Activated T-helper 2 cell treated with anti-CD3 and anti-CD28 coated beads, Interferon-gamma antibody, Interleukin-2, Interleukin-4, amounts not matched to agents 10 μg/mL and 5 μg/mL and 100 μg/mL, durations not matched to agents 14 hours and 24 hours and 36 hours (primary cell): ENCODE measurements at regions not wholly inside any gene's neighbourhood (a gene's known extent, or its start where the extent isn't known, plus 50 kb on each side); places are given as distances from the start of the nearest gene placed in this dataset.
"Not testable (repeated sequence)": the region's sequence is repeated elsewhere in the genome, so short reads cannot be mapped to it uniquely, and the experiment has no call there.

Source experiments
- DNase-seq: peaks from one replicate; pipeline ENCODE4 v3.0.0; 2021; ENCODE audit warnings: low spot score
- H3K27ac Mint-ChIP-seq: one replicate; pipeline ENCODE4 v1.8.0; 2021; ENCODE audit warnings: mixed read lengths
- H3K27me3 Mint-ChIP-seq: one replicate; pipeline ENCODE4 v1.8.0; 2021; ENCODE audit warnings: low read depth, mixed read lengths
- H3K36me3 Mint-ChIP-seq: one replicate; pipeline ENCODE4 v1.8.0; 2021; ENCODE audit warnings: low read depth, mixed read lengths
- H3K4me1 Mint-ChIP-seq: one replicate; pipeline ENCODE4 v1.8.0; 2021; ENCODE audit warnings: low read depth, mixed read lengths
- H3K4me3 Mint-ChIP-seq: one replicate; pipeline ENCODE4 v1.8.0; 2021; ENCODE audit warnings: low read depth, mild to moderate bottlenecking, moderate library complexity, mixed read lengths
- H3K9me3 Mint-ChIP-seq: one replicate; pipeline ENCODE4 v1.8.0; 2021; ENCODE audit warnings: mixed read lengths
- intact Hi-C: fragments of 100-400 bp; cut with micrococcal nuclease; formaldehyde crosslinking; loops from one replicate; pipeline ENCODE4 v1.15.1; 2023

GRCh38 chr7:108845951-108846350 lies 276.3 kb downstream of the DNAJB9 start:
- Mint-ChIP-seq H3K4me3 (no peak overlapping the region), H3K27me3 (no peaks in the 10 kb centered on the region), H3K9me3 (no peaks in the 10 kb centered on the region), H3K36me3 (no peaks in the 10 kb centered on the region), H3K4me1 (no peaks in the 10 kb centered on the region), H3K27ac (no peak overlapping the region)
- no peak for DNase-seq
- intact Hi-C loops: no loop called here

- H3K4me1 Mint-ChIP-seq: no peaks in the 10 kb centered on the region
- DNase-seq: no peak
- no peak overlapping the region for H3K4me3 Mint-ChIP-seq
- intact Hi-C loops: no loop called here
- no peak overlapping the region for H3K27ac Mint-ChIP-seq
- no peaks in the 10 kb centered on the region for H3K27me3 Mint-ChIP-seq
- no peaks in the 10 kb centered on the region for H3K36me3 Mint-ChIP-seq
- no peaks in the 10 kb centered on the region for H3K9me3 Mint-ChIP-seq
These were observed 276.8 kb downstream of the DNAJB9 start for GRCh38 chr7:108846471-108846870.

- H3K27ac Mint-ChIP-seq: no peak overlapping the region
- H3K27me3 Mint-ChIP-seq: no peaks in the 10 kb centered on the region
- H3K9me3 Mint-ChIP-seq: no peaks in the 10 kb centered on the region
- no peaks in the 10 kb centered on the region for H3K36me3 Mint-ChIP-seq
- no peaks in the 10 kb centered on the region for H3K4me1 Mint-ChIP-seq
- no peak overlapping the region for H3K4me3 Mint-ChIP-seq
- no peak for DNase-seq
- intact Hi-C loops: no loop called here
These were observed 278.8 kb downstream of the DNAJB9 start for GRCh38 chr7:108848486-108848885.

GRCh38 chr7:108860615-108861014 lies 290.9 kb downstream of the DNAJB9 start:
- no peak for DNase-seq
- intact Hi-C loops: no loop called here
- Mint-ChIP-seq H3K27me3 (no peaks in the 10 kb centered on the region), H3K4me1 (no peaks in the 10 kb centered on the region), H3K27ac (no peak overlapping the region), H3K36me3 (no peaks in the 10 kb centered on the region), H3K4me3 (no peak overlapping the region), H3K9me3 (no peaks in the 10 kb centered on the region)

DNA sequence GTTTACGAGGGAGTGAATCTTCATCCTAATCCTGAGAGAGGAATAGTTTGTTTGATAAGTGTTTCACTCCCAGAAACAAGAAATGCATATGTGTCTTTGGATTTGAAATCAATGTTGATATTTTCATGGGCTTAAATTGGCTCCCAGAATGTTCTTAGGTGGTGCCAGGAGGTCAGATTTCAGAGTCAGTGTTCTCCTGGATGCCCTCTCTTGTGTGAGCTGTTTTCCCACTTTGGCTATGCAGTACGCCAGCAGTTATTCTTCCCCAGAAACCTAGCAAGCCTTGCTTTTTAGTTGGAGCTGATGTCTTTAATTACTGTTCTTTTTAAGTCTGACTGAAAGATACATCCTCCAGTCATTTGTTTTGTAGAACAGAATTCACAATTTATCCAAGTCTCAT lies 291.4 kb downstream of the DNAJB9 start:
- Mint-ChIP-seq H3K27ac (no peak overlapping the region), H3K4me1 (no peaks in the 10 kb centered on the region), H3K9me3 (no peaks in the 10 kb centered on the region), H3K27me3 (no peaks in the 10 kb centered on the region), H3K4me3 (no peak overlapping the region), H3K36me3 (no peaks in the 10 kb centered on the region)
- intact Hi-C loops: no loop called here
- no peak for DNase-seq

DNA sequence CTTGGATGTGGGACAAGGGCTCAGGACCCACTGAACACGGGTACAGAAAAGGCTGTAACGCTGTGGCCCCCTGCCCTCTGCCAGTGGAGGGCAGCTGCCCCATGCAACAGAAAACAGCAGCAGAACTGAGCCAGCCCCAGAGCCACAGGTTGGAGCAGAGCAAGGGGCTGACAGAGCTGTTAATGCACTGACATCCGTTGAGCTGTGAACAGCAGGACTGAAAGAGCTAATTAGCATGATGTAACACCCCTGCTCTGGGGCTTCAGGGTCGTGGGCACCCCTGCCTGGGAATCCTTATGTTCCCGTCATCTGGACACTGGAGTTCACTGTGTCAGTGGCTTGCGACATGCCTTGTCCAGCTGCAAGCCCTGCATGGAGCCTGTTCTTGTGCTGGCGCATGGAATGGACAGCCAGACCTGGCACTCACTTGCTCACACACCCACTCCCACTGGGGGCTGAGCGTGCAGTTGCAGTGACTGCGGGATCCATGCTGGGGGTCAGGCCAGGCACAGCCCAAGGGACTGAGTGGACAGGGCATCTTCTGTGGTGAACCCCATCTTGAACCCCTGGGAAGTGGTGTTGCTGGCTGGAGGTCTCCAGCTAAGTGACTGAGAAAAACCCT lies 293.7 kb downstream of the DNAJB9 start:
- intact Hi-C loops: no loop called here
- no peak for DNase-seq
- no peaks in the 10 kb centered on the region for H3K9me3 Mint-ChIP-seq
- no peaks in the 10 kb centered on the region for H3K4me1 Mint-ChIP-seq
- H3K36me3 Mint-ChIP-seq: no peaks in the 10 kb centered on the region
- H3K4me3 Mint-ChIP-seq: no peak overlapping the region
- no peak overlapping the region for H3K27ac Mint-ChIP-seq
- H3K27me3 Mint-ChIP-seq: no peaks in the 10 kb centered on the region

DNA sequence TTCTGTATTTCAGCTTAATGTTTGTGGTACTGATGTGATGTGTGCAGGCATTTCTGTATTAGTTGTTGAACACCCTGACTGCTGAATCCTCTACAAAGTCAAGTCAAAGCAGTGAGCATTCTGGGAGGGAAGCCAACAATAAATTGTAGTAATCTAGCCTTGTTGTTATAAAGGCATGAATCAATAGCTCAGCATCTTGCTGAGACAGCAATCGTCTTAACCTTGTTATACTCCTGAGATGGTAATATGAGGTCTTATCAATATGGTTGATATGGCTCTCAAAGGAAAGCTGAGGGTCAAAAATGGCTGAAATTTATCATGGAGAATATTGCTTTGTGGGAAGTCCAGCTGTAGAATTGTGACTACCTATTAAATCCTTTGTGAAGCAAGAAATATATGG lies 299.4 kb downstream of the DNAJB9 start:
- Mint-ChIP-seq H3K4me1 (no peaks in the 10 kb centered on the region), H3K36me3 (no peaks in the 10 kb centered on the region), H3K27ac (no peak overlapping the region), H3K27me3 (no peaks in the 10 kb centered on the region), H3K4me3 (no peak overlapping the region), H3K9me3 (peaks cover 4% of the 10 kb centered on the region)
- DNase-seq: no peak
- intact Hi-C loops: no loop called here

DNA sequence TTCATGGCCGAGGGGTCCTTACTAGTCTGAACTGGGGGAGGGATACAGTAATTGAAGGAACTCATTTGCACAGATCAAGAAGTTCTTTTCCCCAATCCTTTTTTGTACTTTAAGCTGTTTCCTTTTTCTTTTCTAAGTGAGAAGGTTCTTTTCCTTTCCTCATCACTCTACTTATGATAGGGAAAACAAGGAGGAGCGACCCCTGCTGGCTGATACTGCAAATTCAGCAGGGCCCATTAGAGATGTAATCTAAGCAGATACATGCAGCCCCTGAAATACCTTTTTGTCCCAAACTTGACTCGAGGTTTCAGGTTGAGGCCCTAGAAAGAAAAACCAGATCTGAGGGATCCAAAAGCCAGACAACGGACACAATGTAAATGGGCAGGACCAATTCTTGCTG lies 305.5 kb downstream of the DNAJB9 start:
- no peak for DNase-seq
- intact Hi-C loops: no loop called here
- no peaks in the 10 kb centered on the region for H3K4me1 Mint-ChIP-seq
- no peak overlapping the region for H3K27ac Mint-ChIP-seq
- H3K9me3 Mint-ChIP-seq: peaks cover 4% of the 10 kb centered on the region
- H3K36me3 Mint-ChIP-seq: no peaks in the 10 kb centered on the region
- no peak overlapping the region for H3K4me3 Mint-ChIP-seq
- H3K27me3 Mint-ChIP-seq: no peaks in the 10 kb centered on the region

- Mint-ChIP-seq H3K9me3 (no peaks in the 10 kb centered on the region), H3K36me3 (no peaks in the 10 kb centered on the region), H3K27ac (no peak overlapping the region), H3K27me3 (no peaks in the 10 kb centered on the region), H3K4me3 (no peak overlapping the region), H3K4me1 (no peaks in the 10 kb centered on the region)
- DNase-seq: no peak
- intact Hi-C loops: no loop called here
These were observed 321.2 kb downstream of the DNAJB9 start for GRCh38 chr7:108890862-108891261.

DNA sequence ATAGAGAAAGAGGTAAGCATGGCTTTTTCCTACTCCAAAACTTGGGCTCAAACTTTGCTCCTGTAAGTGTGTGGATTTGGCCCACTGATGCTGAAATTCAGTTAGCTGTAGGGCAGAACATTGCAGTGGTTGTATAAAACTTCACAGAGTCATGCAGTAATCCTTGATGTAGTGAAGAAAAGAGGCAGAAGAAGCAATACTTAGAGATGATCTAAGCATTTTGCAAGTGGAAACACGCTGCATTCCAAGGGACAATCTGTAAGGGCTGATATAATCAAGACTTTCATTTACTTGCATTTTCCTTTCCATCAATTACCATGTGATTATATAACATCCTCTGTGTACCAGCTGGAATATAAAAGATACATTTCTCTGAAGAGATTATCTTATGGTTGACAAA lies 338.8 kb downstream of the DNAJB9 start:
- Mint-ChIP-seq H3K36me3 (no peaks in the 10 kb centered on the region), H3K4me3 (no peak overlapping the region), H3K27me3 (no peaks in the 10 kb centered on the region), H3K27ac (no peak overlapping the region), H3K4me1 (no peaks in the 10 kb centered on the region), H3K9me3 (no peaks in the 10 kb centered on the region)
- intact Hi-C loops: no loop called here
- no peak for DNase-seq

- Mint-ChIP-seq H3K36me3 (no peaks in the 10 kb centered on the region), H3K27me3 (no peaks in the 10 kb centered on the region), H3K27ac (no peak overlapping the region), H3K9me3 (peaks cover 13% of the 10 kb centered on the region), H3K4me1 (no peaks in the 10 kb centered on the region), H3K4me3 (no peak overlapping the region)
- intact Hi-C loops: no loop called here
- no peak for DNase-seq
These were observed 341.3 kb downstream of the DNAJB9 start for GRCh38 chr7:108911016-108911415.

- Mint-ChIP-seq H3K4me3 (no peak overlapping the region), H3K27me3 (no peaks in the 10 kb centered on the region), H3K9me3 (peaks cover 43% of the 10 kb centered on the region), H3K36me3 (no peaks in the 10 kb centered on the region), H3K27ac (no peak overlapping the region), H3K4me1 (no peaks in the 10 kb centered on the region)
- intact Hi-C loops: no loop called here
- no peak for DNase-seq
These were observed 350.8 kb downstream of the DNAJB9 start for GRCh38 chr7:108920490-108920889.

DNA sequence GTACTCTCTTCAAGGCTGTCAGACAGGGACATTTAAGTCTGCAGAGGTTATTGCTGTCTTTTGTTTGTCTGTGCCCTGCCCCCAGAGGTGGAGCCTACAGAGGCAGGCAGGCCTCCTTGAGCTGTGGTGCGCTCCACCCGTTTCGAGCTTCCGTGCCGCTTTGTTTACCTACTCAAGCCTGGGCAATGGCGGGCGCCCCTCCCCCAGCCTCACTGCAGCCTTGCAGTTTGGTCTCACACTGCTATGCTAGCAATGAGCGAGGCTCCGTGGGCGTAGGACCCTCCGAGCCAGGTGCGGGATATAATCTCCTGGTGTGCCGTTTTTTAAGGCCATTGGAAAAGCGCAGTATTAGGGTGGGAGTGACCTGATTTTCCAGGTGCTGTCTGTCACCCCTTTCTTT lies 373.4 kb downstream of the DNAJB9 start:
- H3K4me1 Mint-ChIP-seq, H3K27me3 Mint-ChIP-seq, DNase-seq, H3K36me3 Mint-ChIP-seq, intact Hi-C loops, H3K4me3 Mint-ChIP-seq, H3K27ac Mint-ChIP-seq: not testable (repeated sequence)
- H3K9me3 Mint-ChIP-seq: peaks cover 28% of the 10 kb centered on the region

GRCh38 chr7:108947526-108947925 lies 377.9 kb downstream of the DNAJB9 start:
- H3K36me3 Mint-ChIP-seq: no peaks in the 10 kb centered on the region

More at GRCh38 chr7:108947526-108947925, 377.9 kb downstream of the DNAJB9 start:
- Mint-ChIP-seq H3K4me1 (no peaks in the 10 kb centered on the region), H3K9me3 (peaks cover 15% of the 10 kb centered on the region), H3K27ac (no peak overlapping the region), H3K4me3 (no peak overlapping the region), H3K27me3 (no peaks in the 10 kb centered on the region)
- no peak for DNase-seq
- intact Hi-C loops: no loop called here
